H9 (cell line): ENCODE measurements at regions not wholly inside any gene's neighbourhood (a gene's known extent, or its start where the extent isn't known, plus 50 kb on each side); places are given as distances from the start of the nearest gene placed in this dataset.

Experiments
- DNase-seq: peaks from one replicate; pipeline ENCODE4 v3.0.0-alpha.2; 2017
- H2AFZ ChIP-seq: one replicate; pipeline ENCODE4 v1.6.1; 2013; ENCODE audit warnings: mild to moderate bottlenecking, low read length, control low read depth, moderate library complexity
- H2AK5ac ChIP-seq: 2 replicates; pipeline ENCODE4 v1.6.1; 2013; ENCODE audit warnings: low read length, control low read depth, mixed read lengths; ENCODE audit not compliant: insufficient read length
- H2BK120ac ChIP-seq: one replicate; pipeline ENCODE4 v1.6.1; 2013; ENCODE audit warnings: low read depth, mild to moderate bottlenecking, low read length, control low read depth, inconsistent platforms; ENCODE audit not compliant: poor library complexity, severe bottlenecking
- H2BK12ac ChIP-seq: 2 replicates; pipeline ENCODE4 v1.6.1; 2013; ENCODE audit warnings: low read length, control low read depth, mixed read lengths, low read depth; ENCODE audit not compliant: insufficient read length
- H2BK15ac ChIP-seq: 2 replicates; pipeline ENCODE4 v1.6.1; 2013; ENCODE audit warnings: low read depth, low read length, control low read depth
- H2BK20ac ChIP-seq: one replicate; pipeline ENCODE4 v1.6.1; 2013; ENCODE audit warnings: low read depth, mild to moderate bottlenecking, low read length, control low read depth, inconsistent platforms; ENCODE audit not compliant: poor library complexity, severe bottlenecking
- H2BK5ac ChIP-seq: 2 replicates; pipeline ENCODE4 v1.6.1; 2013; ENCODE audit warnings: low read length, control low read depth, mixed read lengths; ENCODE audit not compliant: insufficient read length
- H3K14ac ChIP-seq: 2 replicates; pipeline ENCODE4 v1.6.1; 2013; ENCODE audit warnings: low read length, control low read depth; ENCODE audit not compliant: insufficient read depth
- H3K18ac ChIP-seq: 2 replicates; pipeline ENCODE4 v1.6.1; 2013; ENCODE audit warnings: low read depth, mild to moderate bottlenecking, mixed read lengths, low read length, control low read depth; ENCODE audit not compliant: insufficient read length
- H3K23ac ChIP-seq: 2 replicates; pipeline ENCODE4 v1.6.1; 2013; ENCODE audit warnings: low read length, control low read depth, mixed read lengths, low read depth; ENCODE audit not compliant: insufficient read length
- H3K23me2 ChIP-seq: 2 replicates; pipeline ENCODE4 v1.6.1; 2013; ENCODE audit warnings: low read depth, mild to moderate bottlenecking, mixed read lengths, low read length, control low read depth; ENCODE audit not compliant: insufficient read length, poor library complexity, severe bottlenecking
- H3K27ac ChIP-seq: 2 replicates; pipeline ENCODE4 v1.5.1; 2013; ENCODE audit warnings: low read length, control low read depth, mixed read lengths, low read depth; ENCODE audit not compliant: insufficient read length
- H3K27me3 ChIP-seq: 2 replicates; pipeline ENCODE4 v1.6.1; 2013; ENCODE audit warnings: low read length, control low read depth, inconsistent platforms; ENCODE audit not compliant: insufficient read depth
- H3K4ac ChIP-seq: 2 replicates; pipeline ENCODE4 v1.6.1; 2013; ENCODE audit warnings: low read depth, mild to moderate bottlenecking, control low read depth, inconsistent platforms, low read length, moderate library complexity
- H3K4me1 ChIP-seq: 2 replicates; pipeline ENCODE4 v1.6.1; 2013; ENCODE audit warnings: low read length, control low read depth, inconsistent platforms; ENCODE audit not compliant: insufficient read depth
- H3K4me2 ChIP-seq: 2 replicates; pipeline ENCODE4 v1.6.1; 2013; ENCODE audit warnings: low read length, control low read depth, mixed read lengths; ENCODE audit not compliant: insufficient read length, insufficient read depth
- H3K56ac ChIP-seq: 2 replicates; pipeline ENCODE4 v1.6.1; 2013; ENCODE audit warnings: low read depth, mild to moderate bottlenecking, mixed read lengths, low read length, control low read depth; ENCODE audit not compliant: insufficient read length
- H3K79me1 ChIP-seq: 2 replicates; pipeline ENCODE4 v1.6.1; 2013; ENCODE audit warnings: low read depth, mild to moderate bottlenecking, moderate library complexity, low read length, control low read depth, inconsistent platforms; ENCODE audit not compliant: insufficient read depth, poor library complexity, severe bottlenecking
- H3K79me2 ChIP-seq: 2 replicates; pipeline ENCODE4 v1.6.1; 2013; ENCODE audit warnings: low read length, control low read depth, inconsistent platforms; ENCODE audit not compliant: insufficient read depth
- H3K9ac ChIP-seq: 2 replicates; pipeline ENCODE4 v1.6.1; 2013; ENCODE audit warnings: low read length, control low read depth, mixed read lengths; ENCODE audit not compliant: insufficient read length; ENCODE audit errors: extremely low read depth
- H3K9me3 ChIP-seq: one replicate; pipeline ENCODE4 v1.6.1; 2013; ENCODE audit warnings: low read depth, low read length, inconsistent platforms; ENCODE audit not compliant: control insufficient read depth
- H3T11ph ChIP-seq: one replicate; pipeline ENCODE4 v1.6.1; 2013; ENCODE audit warnings: mild to moderate bottlenecking, low read length, control low read depth, inconsistent platforms
- H4K20me1 ChIP-seq: one replicate; pipeline ENCODE4 v1.6.1; 2013; ENCODE audit not compliant: control insufficient read depth, insufficient read length, insufficient read depth
- H4K5ac ChIP-seq: 2 replicates; pipeline ENCODE4 v1.6.1; 2013; ENCODE audit warnings: low read depth, mild to moderate bottlenecking, mixed read lengths, low read length, control low read depth; ENCODE audit not compliant: insufficient read length
- H4K8ac ChIP-seq: replicated peaks from 2 replicates; pipeline ENCODE4 v1.6.1; 2013; ENCODE audit warnings: low read length, control low read depth, mixed read lengths, low read depth; ENCODE audit not compliant: insufficient read length
- H4K91ac ChIP-seq: 2 replicates; pipeline ENCODE4 v1.6.1; 2013; ENCODE audit warnings: low read depth, mild to moderate bottlenecking, moderate library complexity, mixed read lengths, low read length, control low read depth; ENCODE audit not compliant: insufficient read length
- H3K27ac Mint-ChIP-seq, 3 experiments: 2 replicates in 2 of 3; 3 replicates in 1 of 3; pipeline ENCODE4 v1.8.0; 2020 to 2021; ENCODE audit warnings: mixed read lengths in 3 of 3, mild to moderate bottlenecking in 1 of 3, moderate library complexity in 1 of 3
- H3K27me3 Mint-ChIP-seq: 2 replicates; pipeline ENCODE4 v1.8.0; 2021; ENCODE audit warnings: low read depth, mild to moderate bottlenecking, moderate library complexity, mixed read lengths
- H3K36me3 Mint-ChIP-seq, 3 experiments: 2 replicates in 2 of 3; 3 replicates in 1 of 3; pipeline ENCODE4 v1.8.0; 2020 to 2021; ENCODE audit warnings: low read depth in 3 of 3, mixed read lengths in 3 of 3; ENCODE audit not compliant: insufficient read depth in 1 of 3
- H3K4me1 Mint-ChIP-seq, 2 experiments: 2 replicates each; pipeline ENCODE4 v1.8.0; 2020; ENCODE audit warnings: mixed read lengths in 2 of 2
- H3K4me3 Mint-ChIP-seq, 2 experiments: 2 replicates in 1 of 2; 3 replicates in 1 of 2; pipeline ENCODE4 v1.8.0; 2020 to 2021; ENCODE audit warnings: mild to moderate bottlenecking in 2 of 2, mixed read lengths in 2 of 2, moderate library complexity in 1 of 2
- H3K9me3 Mint-ChIP-seq, 2 experiments: 2 replicates in 1 of 2; 3 replicates in 1 of 2; pipeline ENCODE4 v1.8.0; 2020; ENCODE audit warnings: mild to moderate bottlenecking in 2 of 2, mixed read lengths in 2 of 2, moderate library complexity in 1 of 2
- CTCF ChIP-seq: fragments of 200-600 bp; sonication (generic); conservative IDR thresholded peaks from 3 replicates; pipeline ENCODE4 v1.8.0; 2021; ENCODE audit warnings: antibody characterized with exemption, mild to moderate bottlenecking
- WGBS: extraction: QIAGEN DNeasy Blood & Tissue Kit; methylation state at CpG from one replicate; pipeline ENCODE4 v1.1.7; 2013; ENCODE audit warnings: missing lambda C conversion rate, low lambda C conversion rate, mixed read lengths; ENCODE audit not compliant: insufficient read length; ENCODE audit errors: extremely low coverage; 5-methylcytosine and 5-hydroxymethylcytosine counted together

GRCh38 chr20:52361650-52362049 lies 170.1 kb upstream of the ZFP64 start:
- H3K9me3 Mint-ChIP-seq: no peaks in the 10 kb centered on the region

More at GRCh38 chr20:52361650-52362049, 170.1 kb upstream of the ZFP64 start:
- Histone ChIP-seq H3K4ac (no peak overlapping the region), H3K23ac (no peak overlapping the region), H2BK120ac (no peak overlapping the region), H3K79me2 (no peaks in the 10 kb centered on the region), H3K27ac (no peak overlapping the region), H3T11ph (no peak overlapping the region), H4K5ac (no peak overlapping the region), H3K27me3 (no peaks in the 10 kb centered on the region; the same call in 1 of the 2 replicates), H2BK20ac (no peak overlapping the region), H3K4me2 (no peak overlapping the region), H2BK15ac (no peak overlapping the region), H4K20me1 (no peaks in the 10 kb centered on the region), H3K23me2 (no peaks in the 10 kb centered on the region), H3K9ac (no peak overlapping the region), H3K18ac (no peak overlapping the region), H2BK12ac (no peak overlapping the region), H2BK5ac (no peak overlapping the region), H3K9me3 (no peaks in the 10 kb centered on the region), H4K8ac (no peak overlapping the region), H3K79me1 (no peaks in the 10 kb centered on the region), H3K4me1 (no peaks in the 10 kb centered on the region), H4K91ac (no peak overlapping the region), H3K14ac (no peak overlapping the region), H2AK5ac (no peak overlapping the region), H2AFZ (no peak overlapping the region), H3K56ac (no peak overlapping the region)
- Mint-ChIP-seq H3K4me1 (peaks cover 0 to 4% of the 10 kb centered on the region in 2 experiments; a peak in 2 of 4 replicates), H3K36me3 (no peaks in the 10 kb centered on the region), H3K27me3 (no peaks in the 10 kb centered on the region), H3K27ac (no peak overlapping the region), H3K4me3 (no peak overlapping the region)
- WGBS: no CpG with 5 or more reads among the region's 3 CpGs
- DNase-seq: no peak
- no peak for TF ChIP-seq CTCF
